ENCODE measurements at regions not wholly inside any gene's neighbourhood (a gene's known extent, or its start where the extent isn't known, plus 50 kb on each side); places are given as distances from the start of the nearest gene placed in this dataset.
A peak's percentile ranks its signal among the peaks of the same experiment; 100 is the strongest.

DNA sequence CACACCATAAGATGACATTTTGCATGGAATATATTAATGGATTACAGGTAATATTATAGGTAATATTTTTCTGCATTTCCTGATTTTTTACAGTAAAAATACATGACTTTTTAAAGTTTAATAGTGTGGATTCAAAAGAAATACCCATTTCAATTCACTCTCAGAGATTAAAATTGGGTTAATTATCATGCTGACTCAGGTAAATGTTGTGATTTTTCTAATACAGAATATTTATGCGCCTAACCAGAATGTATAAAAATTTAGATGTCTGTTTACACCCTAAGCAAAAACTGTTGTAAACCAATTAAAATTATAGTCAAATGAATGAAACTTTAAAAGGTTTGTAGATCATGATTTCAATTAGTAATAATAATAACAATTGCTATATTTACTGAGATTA lies 117.2 kb upstream of the FLRT2 start:
- Histone ChIP-seq H3K36me3 (ENCODE audit: insufficient read depth, low read length) (no peaks in the 10 kb centered on the region), H3K27ac (ENCODE audit: low read depth in 1 of 2, low read length in 2 of 2) (no peak overlapping the region), H3K4me3 (ENCODE audit: low read length) (no peak overlapping the region), H3K4me1 (ENCODE audit: insufficient read depth, low read length) (no peaks in the 10 kb centered on the region), H3K27me3 (ENCODE audit: control insufficient read depth in 1 of 2, insufficient read depth in 2 of 2, low read length in 2 of 2) (no peaks in the 10 kb centered on the region), H3K9me3 (ENCODE audit: control insufficient read depth in 1 of 2, insufficient read depth in 1 of 2, low read length in 2 of 2) (peaks cover 0 to 4% of the 10 kb centered on the region in 2 experiments)
- intact Hi-C loops (cut with DNase I, micrococcal nuclease), result no loop called here
- DNase-seq (no peak), ATAC-seq (ENCODE audit: poor library complexity) (no peak)
- Mint-ChIP-seq H3K27ac (no peak overlapping the region), H3K4me1 (ENCODE audit: low read depth) (no peaks in the 10 kb centered on the region), H3K4me3 (no peak overlapping the region), H3K9me3 (peaks cover 3% of the 10 kb centered on the region), H3K36me3 (ENCODE audit: low read depth) (no peaks in the 10 kb centered on the region), H3K27me3 (no peaks in the 10 kb centered on the region)
- ChIA-PET POLR2A (no interaction called here), CTCF (no interaction called here)
- TF ChIP-seq, protein P1, sequence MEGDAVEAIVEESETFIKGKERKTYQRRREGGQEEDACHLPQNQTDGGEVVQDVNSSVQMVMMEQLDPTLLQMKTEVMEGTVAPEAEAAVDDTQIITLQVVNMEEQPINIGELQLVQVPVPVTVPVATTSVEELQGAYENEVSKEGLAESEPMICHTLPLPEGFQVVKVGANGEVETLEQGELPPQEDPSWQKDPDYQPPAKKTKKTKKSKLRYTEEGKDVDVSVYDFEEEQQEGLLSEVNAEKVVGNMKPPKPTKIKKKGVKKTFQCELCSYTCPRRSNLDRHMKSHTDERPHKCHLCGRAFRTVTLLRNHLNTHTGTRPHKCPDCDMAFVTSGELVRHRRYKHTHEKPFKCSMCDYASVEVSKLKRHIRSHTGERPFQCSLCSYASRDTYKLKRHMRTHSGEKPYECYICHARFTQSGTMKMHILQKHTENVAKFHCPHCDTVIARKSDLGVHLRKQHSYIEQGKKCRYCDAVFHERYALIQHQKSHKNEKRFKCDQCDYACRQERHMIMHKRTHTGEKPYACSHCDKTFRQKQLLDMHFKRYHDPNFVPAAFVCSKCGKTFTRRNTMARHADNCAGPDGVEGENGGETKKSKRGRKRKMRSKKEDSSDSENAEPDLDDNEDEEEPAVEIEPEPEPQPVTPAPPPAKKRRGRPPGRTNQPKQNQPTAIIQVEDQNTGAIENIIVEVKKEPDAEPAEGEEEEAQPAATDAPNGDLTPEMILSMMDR (IDR thresholded peaks at IDR 0.05), result no peak

DNA sequence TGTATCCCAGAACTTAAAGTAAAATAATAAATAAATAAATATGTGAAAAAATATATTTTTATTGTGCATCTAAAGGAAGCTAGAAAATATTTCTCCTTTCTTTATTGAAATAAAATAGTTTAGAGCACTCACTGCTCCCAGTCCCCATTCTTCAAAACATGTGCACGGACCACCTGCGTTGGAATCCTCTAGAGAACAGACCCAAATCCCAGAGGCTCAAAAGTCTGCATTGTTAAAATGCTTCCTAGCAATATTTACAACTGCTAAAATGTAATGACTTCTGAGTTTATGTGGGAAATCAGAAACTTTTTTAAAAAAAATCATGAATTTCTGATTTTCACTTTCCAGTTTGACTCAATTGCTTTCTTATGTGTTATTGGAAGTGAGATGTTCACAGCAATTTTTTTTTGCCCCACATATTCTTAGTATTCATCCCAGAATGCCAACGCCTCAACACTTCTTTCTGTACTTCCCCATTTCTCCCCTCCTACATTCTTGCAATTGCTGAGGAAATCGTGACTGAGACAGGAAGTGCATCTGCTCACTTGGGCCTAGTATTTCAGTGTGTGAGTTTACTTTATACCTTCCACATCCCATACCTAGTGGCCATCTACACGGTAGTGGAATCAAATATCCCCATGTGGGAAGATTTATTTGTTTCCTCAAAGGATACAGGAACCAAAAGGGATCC lies 116.0 kb upstream of the FLRT2 start:
- TF ChIP-seq, protein P1 (IDR thresholded peaks at IDR 0.05), result no peak
- ATAC-seq (ENCODE audit: poor library complexity) (no peak), DNase-seq (peak in 2 of 14 experiments; percentile 4 to 15)
- H3K9me3 Mint-ChIP-seq, result peaks cover 3% of the 10 kb centered on the region
- H3K36me3 ChIP-seq (ENCODE audit: insufficient read depth, low read length), result no peaks in the 10 kb centered on the region
- ChIA-PET CTCF (no interaction called here), POLR2A (no interaction called here)
- peaks cover 0 to 4% of the 10 kb centered on the region in 2 experiments for H3K9me3 ChIP-seq (ENCODE audit: control insufficient read depth in 1 of 2, insufficient read depth in 1 of 2, low read length in 2 of 2)
- no peak overlapping the region for H3K4me3 ChIP-seq (ENCODE audit: low read length)
- no peaks in the 10 kb centered on the region for H3K27me3 ChIP-seq (ENCODE audit: control insufficient read depth in 1 of 2, insufficient read depth in 2 of 2, low read length in 2 of 2)
- intact Hi-C loops (cut with DNase I, micrococcal nuclease), result no loop called here
- no peaks in the 10 kb centered on the region for H3K4me1 Mint-ChIP-seq (ENCODE audit: low read depth)
- H3K27ac ChIP-seq (ENCODE audit: low read depth in 1 of 2, low read length in 2 of 2), result no peak overlapping the region
- no peak overlapping the region for H3K4me3 Mint-ChIP-seq
- H3K27ac Mint-ChIP-seq, result no peak overlapping the region
- H3K4me1 ChIP-seq (ENCODE audit: insufficient read depth, low read length), result no peaks in the 10 kb centered on the region
- no peaks in the 10 kb centered on the region for H3K27me3 Mint-ChIP-seq
- H3K36me3 Mint-ChIP-seq (ENCODE audit: low read depth), result no peaks in the 10 kb centered on the region

DNA sequence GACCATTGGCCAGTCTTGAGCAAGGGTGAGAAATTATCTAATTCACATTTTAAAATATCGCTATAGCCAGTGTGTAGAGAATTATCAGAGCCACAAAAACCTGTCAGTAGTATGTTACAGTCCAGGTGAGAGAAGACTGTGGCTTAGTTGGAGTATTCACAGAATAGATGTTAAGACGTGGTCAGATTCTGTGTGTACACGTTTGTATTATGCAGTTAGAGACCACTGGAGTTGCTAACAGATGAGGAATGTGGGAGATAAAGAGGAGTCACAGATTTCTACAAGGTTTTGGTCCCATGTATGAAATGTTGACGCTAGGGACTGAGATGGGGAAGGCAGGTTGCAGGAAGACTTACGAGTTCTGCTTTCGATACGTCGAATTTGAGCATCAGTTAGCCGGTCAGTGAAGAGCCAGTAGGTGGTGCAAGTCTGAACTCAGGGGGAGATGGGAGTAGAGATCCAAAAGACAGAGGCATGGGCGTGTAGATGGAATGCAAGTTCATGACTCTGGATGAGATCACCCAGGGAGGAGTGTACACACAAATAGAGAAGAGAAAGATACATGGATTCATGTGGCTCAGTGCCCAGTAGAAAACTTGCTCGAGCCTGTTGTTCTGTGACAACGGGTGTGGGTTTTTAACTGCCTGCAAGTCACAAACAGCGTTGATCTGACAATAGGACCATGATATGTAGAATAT lies 114.8 kb upstream of the FLRT2 start:
- intact Hi-C loops (cut with DNase I, micrococcal nuclease), result no loop called here
- H3K27me3 Mint-ChIP-seq, result no peaks in the 10 kb centered on the region
- Histone ChIP-seq H3K4me1 (ENCODE audit: insufficient read depth, low read length) (no peaks in the 10 kb centered on the region), H3K36me3 (ENCODE audit: insufficient read depth, low read length) (no peaks in the 10 kb centered on the region), H3K27ac (ENCODE audit: low read depth in 1 of 2, low read length in 2 of 2) (no peak overlapping the region), H3K4me3 (ENCODE audit: low read length) (no peak overlapping the region), H3K9me3 (ENCODE audit: control insufficient read depth in 1 of 2, insufficient read depth in 1 of 2, low read length in 2 of 2) (peaks cover 0 to 4% of the 10 kb centered on the region in 2 experiments), H3K27me3 (ENCODE audit: control insufficient read depth in 1 of 2, insufficient read depth in 2 of 2, low read length in 2 of 2) (no peaks in the 10 kb centered on the region)
- ATAC-seq (ENCODE audit: poor library complexity) (no peak), DNase-seq (no peak)
- no peaks in the 10 kb centered on the region for H3K4me1 Mint-ChIP-seq (ENCODE audit: low read depth)
- ChIA-PET CTCF (no interaction called here), POLR2A (no interaction called here)
- no peak overlapping the region for H3K27ac Mint-ChIP-seq
- H3K36me3 Mint-ChIP-seq (ENCODE audit: low read depth), result no peaks in the 10 kb centered on the region
- TF ChIP-seq, protein P1 (IDR thresholded peaks at IDR 0.05), result no peak
- H3K9me3 Mint-ChIP-seq, result peaks cover 7% of the 10 kb centered on the region
- H3K4me3 Mint-ChIP-seq, result no peak overlapping the region

All from CD4-positive, alpha-beta T cell (primary cell).